Right atrium auricular region (tissue), 2 donors: ENCODE measurements at regions not wholly inside any gene's neighbourhood (a gene's known extent, or its start where the extent isn't known, plus 50 kb on each side); places are given as distances from the start of the nearest gene placed in this dataset.

Experiments used
- DNase-seq: peaks from one replicate; pipeline ENCODE4 v3.0.0-alpha.2; 2019; ENCODE audit warnings: low spot score
- H3K27ac ChIP-seq, 2 donors: fragments of 200-600 bp; sonication (generic); 1 replicate in 1 of 2; 2 replicates in 1 of 2; pipeline ENCODE4 v1.5.1; 2016 to 2019
- H3K27me3 ChIP-seq, 2 donors: fragments of 200-600 bp; sonication (generic); one replicate each; pipeline versions ENCODE4 v1.5.1 to v1.6.0; 2017 to 2019
- H3K36me3 ChIP-seq: fragments of 200-600 bp; sonication (generic); one replicate; pipeline ENCODE4 v1.5.1; 2016
- H3K4me1 ChIP-seq, 2 donors: fragments of 200-600 bp; sonication (generic); one replicate each; pipeline versions ENCODE4 v1.5.1 to v1.6.0; 2017 to 2019
- H3K4me3 ChIP-seq, 2 donors: fragments of 200-600 bp; sonication (generic); 1 replicate in 1 of 2; 2 replicates in 1 of 2; pipeline ENCODE4 v1.5.1; 2017 to 2019; ENCODE audit warnings: mild to moderate bottlenecking in 1 of 2, moderate library complexity in 1 of 2
- H3K9me3 ChIP-seq, 2 donors: fragments of 200-600 bp; sonication (generic); one replicate each; pipeline ENCODE4 v1.5.1; 2019
- TF ChIP-seq, protein P1 (sequence below), 2 donors: fragments of 200-600 bp; sonication (generic); IDR thresholded peaks; one replicate each; pipeline ENCODE4 v1.5.1; 2019; ENCODE audit warnings: antibody characterized with exemption in 2 of 2

- DNase-seq: no peak
- Histone ChIP-seq H3K27ac (no peak overlapping the region), H3K27me3 (no peaks in the 10 kb centered on the region), H3K4me1 (no peaks in the 10 kb centered on the region), H3K4me3 (no peak overlapping the region), H3K36me3 (no peaks in the 10 kb centered on the region), H3K9me3 (no peaks in the 10 kb centered on the region)
- TF ChIP-seq, protein P1, sequence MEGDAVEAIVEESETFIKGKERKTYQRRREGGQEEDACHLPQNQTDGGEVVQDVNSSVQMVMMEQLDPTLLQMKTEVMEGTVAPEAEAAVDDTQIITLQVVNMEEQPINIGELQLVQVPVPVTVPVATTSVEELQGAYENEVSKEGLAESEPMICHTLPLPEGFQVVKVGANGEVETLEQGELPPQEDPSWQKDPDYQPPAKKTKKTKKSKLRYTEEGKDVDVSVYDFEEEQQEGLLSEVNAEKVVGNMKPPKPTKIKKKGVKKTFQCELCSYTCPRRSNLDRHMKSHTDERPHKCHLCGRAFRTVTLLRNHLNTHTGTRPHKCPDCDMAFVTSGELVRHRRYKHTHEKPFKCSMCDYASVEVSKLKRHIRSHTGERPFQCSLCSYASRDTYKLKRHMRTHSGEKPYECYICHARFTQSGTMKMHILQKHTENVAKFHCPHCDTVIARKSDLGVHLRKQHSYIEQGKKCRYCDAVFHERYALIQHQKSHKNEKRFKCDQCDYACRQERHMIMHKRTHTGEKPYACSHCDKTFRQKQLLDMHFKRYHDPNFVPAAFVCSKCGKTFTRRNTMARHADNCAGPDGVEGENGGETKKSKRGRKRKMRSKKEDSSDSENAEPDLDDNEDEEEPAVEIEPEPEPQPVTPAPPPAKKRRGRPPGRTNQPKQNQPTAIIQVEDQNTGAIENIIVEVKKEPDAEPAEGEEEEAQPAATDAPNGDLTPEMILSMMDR (IDR thresholded peaks at IDR 0.05): no peak
Measured at GRCh38 chr9:8235489-8235888, 435.9 kb upstream of the DMAC1 start.

GRCh38 chr9:8234316-8234715 is 434.7 kb upstream of the DMAC1 start:
- Histone ChIP-seq H3K9me3 (no peaks in the 10 kb centered on the region), H3K27ac (no peak overlapping the region), H3K4me3 (no peak overlapping the region), H3K27me3 (no peaks in the 10 kb centered on the region), H3K36me3 (no peaks in the 10 kb centered on the region), H3K4me1 (no peaks in the 10 kb centered on the region)
- DNase-seq: no peak
- TF ChIP-seq, protein P1 (IDR thresholded peaks at IDR 0.05): no peak

DNA sequence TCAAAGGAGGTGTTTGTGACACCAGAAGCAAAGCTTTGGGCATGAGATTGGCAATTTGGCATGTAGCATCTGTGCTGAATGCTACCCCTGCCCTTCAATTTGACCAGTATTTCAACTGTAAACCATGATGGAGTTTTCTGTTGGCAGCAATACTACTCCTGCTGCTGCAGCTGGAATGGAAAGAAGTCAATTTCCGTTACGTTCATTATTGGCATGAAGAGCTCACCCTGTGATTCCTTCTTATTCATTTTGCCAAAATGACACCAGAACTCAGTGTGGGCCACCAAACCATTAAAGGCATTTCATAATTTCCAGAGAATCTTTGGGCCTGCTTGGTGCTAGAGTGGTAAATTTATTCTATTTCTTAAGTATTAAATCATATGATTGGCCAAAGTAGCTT is 433.1 kb upstream of the DMAC1 start:
- Histone ChIP-seq H3K27ac (no peak overlapping the region), H3K36me3 (no peaks in the 10 kb centered on the region), H3K9me3 (no peaks in the 10 kb centered on the region), H3K4me3 (no peak overlapping the region), H3K4me1 (no peaks in the 10 kb centered on the region), H3K27me3 (no peaks in the 10 kb centered on the region)
- no peak for DNase-seq
- TF ChIP-seq, protein P1 (IDR thresholded peaks at IDR 0.05): no peak

- no peak for DNase-seq
- H3K36me3 ChIP-seq: no peaks in the 10 kb centered on the region
Measured at GRCh38 chr9:8229226-8229625, 429.6 kb upstream of the DMAC1 start.

DNA sequence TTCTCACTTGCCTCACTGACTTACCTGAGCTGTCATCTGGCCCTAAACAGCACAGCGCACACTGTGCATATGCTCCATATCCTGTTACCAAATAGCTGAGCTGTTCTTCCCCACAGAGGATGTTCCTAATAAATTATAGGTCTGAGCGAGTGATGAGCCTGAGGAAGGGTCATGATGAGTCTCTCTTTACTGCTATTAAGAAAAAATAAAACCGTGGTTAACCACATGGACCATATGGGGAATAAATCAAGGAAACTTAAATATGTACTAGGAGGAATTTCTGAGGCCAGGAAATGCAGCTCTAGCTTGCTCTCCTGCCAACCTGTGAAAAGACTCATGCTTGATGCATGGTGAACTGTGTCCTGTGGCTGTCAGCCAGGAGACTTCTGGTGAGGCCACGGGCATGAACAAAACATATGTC is 424.8 kb upstream of the DMAC1 start:
- H3K27ac ChIP-seq: no peak overlapping the region
- no peaks in the 10 kb centered on the region for H3K9me3 ChIP-seq
- no peaks in the 10 kb centered on the region for H3K27me3 ChIP-seq
- no peak for DNase-seq
- no peaks in the 10 kb centered on the region for H3K36me3 ChIP-seq
- no peaks in the 10 kb centered on the region for H3K4me1 ChIP-seq
- TF ChIP-seq, protein P1 (IDR thresholded peaks at IDR 0.05): no peak
- H3K4me3 ChIP-seq: no peak overlapping the region

More at GRCh38 chr9:8229226-8229625, 429.6 kb upstream of the DMAC1 start:
- H3K4me1 ChIP-seq: no peaks in the 10 kb centered on the region
- TF ChIP-seq, protein P1 (IDR thresholded peaks at IDR 0.05): no peak
- no peak overlapping the region for H3K27ac ChIP-seq
- H3K9me3 ChIP-seq: no peaks in the 10 kb centered on the region
- H3K27me3 ChIP-seq: no peaks in the 10 kb centered on the region
- no peak overlapping the region for H3K4me3 ChIP-seq

GRCh38 chr9:8223861-8224260 is 424.3 kb upstream of the DMAC1 start:
- H3K27ac ChIP-seq: no peak overlapping the region
- no peaks in the 10 kb centered on the region for H3K36me3 ChIP-seq
- DNase-seq: no peak
- H3K4me1 ChIP-seq: no peaks in the 10 kb centered on the region
- H3K9me3 ChIP-seq: no peaks in the 10 kb centered on the region
- H3K27me3 ChIP-seq: no peaks in the 10 kb centered on the region
- TF ChIP-seq, protein P1 (IDR thresholded peaks at IDR 0.05): no peak
- H3K4me3 ChIP-seq: no peak overlapping the region
